ENCODE measurements at regions not wholly inside any gene's neighbourhood (a gene's known extent, or its start where the extent isn't known, plus 50 kb on each side); places are given as distances from the start of the nearest gene placed in this dataset.

GRCh38 chr6:23563323-23563722 is 562.7 kb upstream of the NRSN1 start:
- DNase-seq (ENCODE audit: extremely low spot score, insufficient read length, low read depth), result no peak
- FAIRE-seq, result no peak

GRCh38 chr6:23566418-23566817 is 559.6 kb upstream of the NRSN1 start:
- FAIRE-seq (no peak), DNase-seq (ENCODE audit: extremely low spot score, insufficient read length, low read depth) (no peak)

- FAIRE-seq (no peak), DNase-seq (ENCODE audit: extremely low spot score, insufficient read length, low read depth) (no peak)
Measured at GRCh38 chr6:23568292-23568691, 557.7 kb upstream of the NRSN1 start.

- DNase-seq (ENCODE audit: extremely low spot score, insufficient read length, low read depth) (no peak), FAIRE-seq (no peak)
Measured at GRCh38 chr6:23584134-23584763, 541.8 kb upstream of the NRSN1 start.

GRCh38 chr6:23587582-23587981 is 538.4 kb upstream of the NRSN1 start:
- FAIRE-seq (no peak), DNase-seq (ENCODE audit: extremely low spot score, insufficient read length, low read depth) (no peak)

- FAIRE-seq (no peak), DNase-seq (ENCODE audit: extremely low spot score, insufficient read length, low read depth) (no peak)
Measured at GRCh38 chr6:23589811-23590210, 536.2 kb upstream of the NRSN1 start.

- DNase-seq (ENCODE audit: extremely low spot score, insufficient read length, low read depth) (no peak), FAIRE-seq (no peak)
Measured at GRCh38 chr6:23590498-23591126, 535.4 kb upstream of the NRSN1 start.

- no peak for DNase-seq (ENCODE audit: extremely low spot score, insufficient read length, low read depth)
- no peak for FAIRE-seq
Measured at GRCh38 chr6:23591761-23592160, 534.3 kb upstream of the NRSN1 start.

- DNase-seq (ENCODE audit: extremely low spot score, insufficient read length, low read depth) (no peak), FAIRE-seq (no peak)
Measured at GRCh38 chr6:23600118-23600517, 525.9 kb upstream of the NRSN1 start.

GRCh38 chr6:23601811-23602345 is 524.1 kb upstream of the NRSN1 start:
- DNase-seq (ENCODE audit: extremely low spot score, insufficient read length, low read depth), result no peak
- no peak for FAIRE-seq

GRCh38 chr6:23608931-23609435 is 517.0 kb upstream of the NRSN1 start:
- DNase-seq (ENCODE audit: extremely low spot score, insufficient read length, low read depth) (no peak), FAIRE-seq (no peak)

- no peak for FAIRE-seq
Measured at GRCh38 chr6:23611776-23612381, 514.1 kb upstream of the NRSN1 start.

GRCh38 chr6:23618366-23618765 is 507.6 kb upstream of the NRSN1 start:
- DNase-seq (ENCODE audit: extremely low spot score, insufficient read length, low read depth) (no peak), FAIRE-seq (no peak)

More at GRCh38 chr6:23611776-23612381, 514.1 kb upstream of the NRSN1 start:
- no peak for DNase-seq (ENCODE audit: extremely low spot score, insufficient read length, low read depth)

GRCh38 chr6:23620911-23621401 is 505.1 kb upstream of the NRSN1 start:
- FAIRE-seq (no peak), DNase-seq (ENCODE audit: extremely low spot score, insufficient read length, low read depth) (no peak)

- FAIRE-seq (no peak), DNase-seq (ENCODE audit: extremely low spot score, insufficient read length, low read depth) (no peak)
Measured at GRCh38 chr6:23630726-23631635, 495.0 kb upstream of the NRSN1 start.

GRCh38 chr6:23633996-23634395 is 492.0 kb upstream of the NRSN1 start:
- DNase-seq (ENCODE audit: extremely low spot score, insufficient read length, low read depth), result no peak
- no peak for FAIRE-seq

- no peak for DNase-seq (ENCODE audit: extremely low spot score, insufficient read length, low read depth)
- FAIRE-seq, result no peak
Measured at GRCh38 chr6:23635150-23635549, 490.9 kb upstream of the NRSN1 start.

- DNase-seq (ENCODE audit: extremely low spot score, insufficient read length, low read depth), result no peak
- FAIRE-seq, result no peak
Measured at GRCh38 chr6:23637296-23637695, 488.7 kb upstream of the NRSN1 start.

GRCh38 chr6:23642849-23643248 is 483.2 kb upstream of the NRSN1 start:
- DNase-seq (ENCODE audit: extremely low spot score, insufficient read length, low read depth), result no peak
- FAIRE-seq, result no peak

GRCh38 chr6:23647045-23647444 is 479.0 kb upstream of the NRSN1 start:
- no peak for DNase-seq (ENCODE audit: extremely low spot score, insufficient read length, low read depth)

More at GRCh38 chr6:23647045-23647444, 479.0 kb upstream of the NRSN1 start:
- no peak for FAIRE-seq
